ENCODE measurements at regions not wholly inside any gene's neighbourhood (a gene's known extent, or its start where the extent isn't known, plus 50 kb on each side); places are given as distances from the start of the nearest gene placed in this dataset.
"Not testable (repeated sequence)": the region's sequence is repeated elsewhere in the genome, so short reads cannot be mapped to it uniquely, and the experiment has no call there.

- Histone ChIP-seq H3K36me3 (no peaks in the 10 kb centered on the region), H3K4me3 (no peak overlapping the region), H3K9me3 (no peaks in the 10 kb centered on the region), H3K27me3 (no peaks in the 10 kb centered on the region)
- DNase-seq, result no peak
These were observed 100.9 kb upstream of the C14orf180 start for GRCh38 chr14:104478656-104479055.

GRCh38 chr14:104479901-104480300 lies 99.7 kb upstream of the C14orf180 start:
- Histone ChIP-seq H3K27me3 (no peaks in the 10 kb centered on the region), H3K9me3 (no peaks in the 10 kb centered on the region), H3K4me3 (no peak overlapping the region), H3K36me3 (no peaks in the 10 kb centered on the region)
- DNase-seq, result no peak

GRCh38 chr14:104481323-104481722 lies 98.2 kb upstream of the C14orf180 start:
- Histone ChIP-seq H3K4me3 (no peak overlapping the region), H3K27me3 (no peaks in the 10 kb centered on the region), H3K36me3 (no peaks in the 10 kb centered on the region), H3K9me3 (no peaks in the 10 kb centered on the region)
- no peak for DNase-seq

GRCh38 chr14:104482017-104482416 lies 97.5 kb upstream of the C14orf180 start:
- H3K27me3 ChIP-seq, H3K4me3 ChIP-seq, DNase-seq, H3K36me3 ChIP-seq, H3K9me3 ChIP-seq: not testable (repeated sequence)

DNA sequence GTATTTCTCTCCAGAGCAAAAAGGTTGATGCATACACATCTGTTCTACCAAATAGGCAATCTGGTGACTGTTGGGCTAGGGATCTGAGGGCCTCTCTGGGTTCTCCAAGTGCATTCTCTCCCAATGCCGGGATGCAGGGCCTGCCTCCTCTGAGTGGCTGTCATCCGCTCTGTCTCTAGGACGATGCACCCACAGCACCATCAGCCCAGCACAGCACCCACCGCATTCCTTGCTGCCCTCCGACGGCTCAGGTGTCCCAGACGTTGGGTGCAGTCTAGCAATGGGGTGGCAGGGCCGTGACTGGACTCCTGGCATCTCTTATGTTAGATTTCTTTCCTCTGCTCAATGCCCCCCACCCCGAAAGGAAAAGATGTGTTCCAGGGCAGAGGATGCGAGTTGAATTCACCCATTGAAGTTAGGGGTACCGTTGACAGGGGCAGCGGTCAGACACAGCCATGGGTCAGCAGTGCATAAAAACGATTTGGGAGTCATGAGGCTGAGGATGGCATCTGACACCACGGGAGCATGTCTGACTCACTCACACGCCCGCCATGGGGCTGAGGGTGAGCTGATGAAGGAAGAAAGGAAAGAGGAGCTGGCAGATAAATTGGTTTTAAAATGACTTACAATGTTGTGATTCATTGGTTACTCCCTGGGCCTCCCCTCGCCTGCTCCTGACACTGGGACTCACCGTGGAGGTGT lies 93.2 kb upstream of the C14orf180 start:
- Histone ChIP-seq H3K4me3 (no peak overlapping the region), H3K9me3 (no peaks in the 10 kb centered on the region)

DNA sequence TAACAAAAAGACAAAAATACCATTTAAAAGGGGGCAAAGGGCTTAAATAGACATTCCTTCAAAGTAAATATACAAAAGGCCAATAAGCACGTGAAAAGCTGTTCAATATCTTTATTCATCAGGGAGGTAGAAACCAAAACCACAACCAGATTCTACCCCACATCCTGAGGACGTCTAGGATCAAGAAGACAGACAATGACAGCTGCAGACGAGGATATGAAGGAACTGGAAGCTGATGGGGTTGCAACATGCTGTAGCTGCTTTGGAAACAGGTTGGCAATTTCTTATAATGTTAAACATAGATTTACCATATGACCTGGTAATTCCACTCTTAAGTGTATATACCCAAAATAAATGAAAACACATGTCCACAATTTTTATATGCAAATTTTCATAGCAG lies 85.1 kb upstream of the C14orf180 start:
- no peaks in the 10 kb centered on the region for H3K9me3 ChIP-seq
- H3K36me3 ChIP-seq, result no peaks in the 10 kb centered on the region
- DNase-seq, result no peak
- H3K27me3 ChIP-seq, result 0 out of 2 replicates have a peak, but pooled peaks cover 2% of the 10 kb centered on the region
- H3K4me3 ChIP-seq, result no peak overlapping the region

More for the DNA sequence above, 93.2 kb upstream of the C14orf180 start:
- DNase-seq, result no peak
- H3K36me3 ChIP-seq, result no peaks in the 10 kb centered on the region
- no peaks in the 10 kb centered on the region for H3K27me3 ChIP-seq

GRCh38 chr14:104496095-104496494 lies 83.5 kb upstream of the C14orf180 start:
- no peaks in the 10 kb centered on the region for H3K9me3 ChIP-seq
- no peak overlapping the region for H3K4me3 ChIP-seq
- H3K27me3 ChIP-seq, result 0 out of 2 replicates have a peak, but pooled peaks cover 2% of the 10 kb centered on the region
- no peak for DNase-seq
- no peaks in the 10 kb centered on the region for H3K36me3 ChIP-seq

GRCh38 chr14:104499784-104500760 lies 79.5 kb upstream of the C14orf180 start:
- no peaks in the 10 kb centered on the region for H3K36me3 ChIP-seq
- H3K4me3 ChIP-seq, result no peak overlapping the region
- no peak for DNase-seq
- no peaks in the 10 kb centered on the region for H3K27me3 ChIP-seq
- no peaks in the 10 kb centered on the region for H3K9me3 ChIP-seq

DNA sequence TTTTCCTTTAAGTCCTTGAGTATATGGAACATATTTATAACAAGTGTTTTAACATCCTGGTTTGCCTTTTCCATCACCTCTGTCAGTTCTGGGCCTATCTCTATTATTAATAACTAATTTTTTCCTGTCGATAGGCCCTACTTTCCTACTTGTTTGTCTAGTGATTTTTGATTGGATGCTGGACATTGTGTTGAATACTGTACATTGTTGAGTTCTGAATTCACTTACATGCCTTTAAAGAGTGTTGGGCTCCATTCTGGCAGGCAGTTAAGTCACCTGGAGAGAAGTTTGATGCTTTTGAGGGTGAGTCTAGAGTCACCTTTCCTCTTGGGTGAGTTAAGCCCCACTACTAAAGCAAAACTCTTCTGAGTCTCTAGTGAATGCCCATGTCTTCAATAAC lies 77.5 kb upstream of the C14orf180 start:
- Histone ChIP-seq H3K4me3 (no peak overlapping the region), H3K27me3 (no peaks in the 10 kb centered on the region), H3K36me3 (no peaks in the 10 kb centered on the region), H3K9me3 (no peaks in the 10 kb centered on the region)
- DNase-seq, result no peak

GRCh38 chr14:104503691-104504090 lies 75.9 kb upstream of the C14orf180 start:
- H3K27me3 ChIP-seq, result no peaks in the 10 kb centered on the region
- no peaks in the 10 kb centered on the region for H3K36me3 ChIP-seq
- DNase-seq, result no peak
- H3K9me3 ChIP-seq, result no peaks in the 10 kb centered on the region
- H3K4me3 ChIP-seq, result no peak overlapping the region

- no peaks in the 10 kb centered on the region for H3K9me3 ChIP-seq
- no peaks in the 10 kb centered on the region for H3K36me3 ChIP-seq
- H3K27me3 ChIP-seq, result no peaks in the 10 kb centered on the region
- H3K4me3 ChIP-seq, result no peak overlapping the region
- no peak for DNase-seq
These were observed 75.3 kb upstream of the C14orf180 start for GRCh38 chr14:104504172-104504735.

GRCh38 chr14:104505085-104506074 lies 74.2 kb upstream of the C14orf180 start:
- Histone ChIP-seq H3K4me3 (no peak overlapping the region), H3K36me3 (no peaks in the 10 kb centered on the region), H3K9me3 (no peaks in the 10 kb centered on the region), H3K27me3 (no peaks in the 10 kb centered on the region)
- DNase-seq, result no peak

- Histone ChIP-seq H3K36me3 (no peaks in the 10 kb centered on the region), H3K27me3 (no peaks in the 10 kb centered on the region), H3K4me3 (no peak overlapping the region), H3K9me3 (no peaks in the 10 kb centered on the region)
- no peak for DNase-seq
These were observed 72.9 kb upstream of the C14orf180 start for GRCh38 chr14:104506461-104507253.

DNA sequence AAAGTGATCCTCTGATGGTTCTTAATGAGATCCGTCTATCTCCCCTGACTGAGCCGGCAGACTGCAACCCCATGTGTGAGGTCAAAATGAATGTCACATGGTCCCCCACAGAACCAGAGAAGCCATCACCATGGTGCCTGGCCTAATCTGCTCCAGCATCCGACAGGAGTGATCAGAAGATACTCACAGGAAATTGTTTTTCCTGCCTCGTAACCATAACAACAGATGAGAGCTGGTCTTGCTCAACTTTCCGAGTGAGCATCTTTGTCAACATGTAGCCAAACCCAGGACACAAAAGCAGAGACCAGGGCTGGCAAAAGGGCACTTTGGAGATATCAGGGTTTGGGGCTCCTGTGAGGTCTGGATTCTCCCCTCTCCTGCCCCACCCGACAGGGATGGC lies 72.1 kb upstream of the C14orf180 start:
- no peaks in the 10 kb centered on the region for H3K9me3 ChIP-seq
- H3K36me3 ChIP-seq, result no peaks in the 10 kb centered on the region
- H3K4me3 ChIP-seq, result no peak overlapping the region
- no peaks in the 10 kb centered on the region for H3K27me3 ChIP-seq
- no peak for DNase-seq

DNA sequence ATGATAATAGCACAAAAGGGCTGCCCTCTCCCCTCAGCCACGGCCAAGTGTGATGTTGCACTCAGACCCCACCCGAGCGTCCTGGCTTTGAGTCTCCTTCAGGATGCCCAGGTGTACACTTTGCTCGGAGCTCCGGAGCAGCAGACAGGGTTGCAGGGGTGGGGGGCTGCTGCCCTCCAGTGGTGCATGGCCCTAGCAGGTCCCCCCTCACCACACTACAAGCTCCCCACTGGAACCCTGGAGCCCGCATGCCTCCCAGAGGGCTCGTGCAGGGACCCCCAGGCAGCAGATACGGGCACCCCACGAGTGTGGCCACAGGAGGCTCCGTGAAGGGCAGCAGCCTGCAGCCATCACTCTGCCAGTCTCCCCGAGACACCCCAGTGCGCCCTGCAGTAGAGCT lies 69.9 kb upstream of the C14orf180 start:
- H3K9me3 ChIP-seq, result no peaks in the 10 kb centered on the region
- no peaks in the 10 kb centered on the region for H3K36me3 ChIP-seq
- H3K27me3 ChIP-seq, result no peaks in the 10 kb centered on the region
- no peak for DNase-seq
- no peak overlapping the region for H3K4me3 ChIP-seq

DNA sequence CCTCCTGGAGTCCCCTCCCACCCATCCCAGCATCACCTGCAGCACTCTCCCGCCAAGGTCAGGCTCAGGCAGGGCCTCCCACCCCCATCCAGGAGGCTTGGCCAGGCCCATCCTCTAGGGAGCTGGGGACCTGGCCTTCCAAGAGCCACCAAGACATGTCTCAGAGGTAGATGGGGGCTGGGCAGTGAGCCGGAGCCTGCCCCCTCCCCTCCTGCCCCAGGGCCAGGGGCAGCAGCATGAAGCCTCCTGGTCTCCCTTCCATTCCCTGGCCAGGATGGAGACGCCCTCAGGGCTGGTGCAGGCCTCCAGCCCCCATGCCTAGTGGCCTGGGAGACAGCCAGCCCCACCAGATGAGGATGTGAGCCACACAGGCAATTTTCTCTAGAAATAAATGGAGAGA lies 69.3 kb upstream of the C14orf180 start:
- Histone ChIP-seq H3K36me3 (no peaks in the 10 kb centered on the region), H3K9me3 (no peaks in the 10 kb centered on the region), H3K4me3 (no peak overlapping the region), H3K27me3 (no peaks in the 10 kb centered on the region)
- no peak for DNase-seq
